Stimulated activated CD4-positive, alpha-beta T cell treated with anti-CD3 and anti-CD28 coated beads, Interleukin-1b, Interleukin-23, amount 100 ng/mL, for 48 hours (primary cell): ENCODE measurements at regions not wholly inside any gene's neighbourhood (a gene's known extent, or its start where the extent isn't known, plus 50 kb on each side); places are given as distances from the start of the nearest gene placed in this dataset.

ENCODE experiments used
- DNase-seq: peaks from one replicate; pipeline ENCODE4 v3.0.0-alpha.2; 2020

- no peak for DNase-seq
These were observed 288.0 kb downstream of the ADGB start for GRCh38 chr6:146886587-146887446.

- DNase-seq = no peak
These were observed 288.8 kb downstream of the ADGB start for GRCh38 chr6:146887447-146888077.

GRCh38 chr6:146889303-146889702 lies 290.5 kb downstream of the ADGB start:
- no peak for DNase-seq

- DNase-seq = no peak
These were observed 291.4 kb downstream of the ADGB start for GRCh38 chr6:146890172-146890571.

GRCh38 chr6:146890644-146891434 lies 292.1 kb downstream of the ADGB start:
- no peak for DNase-seq

- no peak for DNase-seq
These were observed 293.0 kb downstream of the ADGB start for GRCh38 chr6:146891615-146892265.

- DNase-seq = no peak
These were observed 293.5 kb downstream of the ADGB start for GRCh38 chr6:146892283-146892612.

GRCh38 chr6:146892613-146893401 lies 294.0 kb downstream of the ADGB start:
- DNase-seq = no peak

- no peak for DNase-seq
These were observed 294.9 kb downstream of the ADGB start for GRCh38 chr6:146893690-146894089.

- DNase-seq = no peak
These were observed 295.9 kb downstream of the ADGB start for GRCh38 chr6:146894624-146895023.

GRCh38 chr6:146895101-146895771 lies 296.5 kb downstream of the ADGB start:
- no peak for DNase-seq

GRCh38 chr6:146895772-146896061 lies 296.9 kb downstream of the ADGB start:
- no peak for DNase-seq

- DNase-seq = no peak
These were observed 297.5 kb downstream of the ADGB start for GRCh38 chr6:146896062-146896813.

GRCh38 chr6:146896960-146897701 lies 298.4 kb downstream of the ADGB start:
- DNase-seq = no peak

- DNase-seq = no peak
These were observed 299.5 kb downstream of the ADGB start for GRCh38 chr6:146898069-146898887.

- DNase-seq = no peak
These were observed 300.1 kb downstream of the ADGB start for GRCh38 chr6:146898888-146899227.

GRCh38 chr6:146901940-146902816 lies 302.0 kb upstream of the STXBP5 start:
- DNase-seq = no peak

GRCh38 chr6:146902846-146903245 lies 301.4 kb upstream of the STXBP5 start:
- DNase-seq = no peak

GRCh38 chr6:146903451-146903850 lies 300.8 kb upstream of the STXBP5 start:
- no peak for DNase-seq
